ENCODE measurements at regions not wholly inside any gene's neighbourhood (a gene's known extent, or its start where the extent isn't known, plus 50 kb on each side); places are given as distances from the start of the nearest gene placed in this dataset.

DNA sequence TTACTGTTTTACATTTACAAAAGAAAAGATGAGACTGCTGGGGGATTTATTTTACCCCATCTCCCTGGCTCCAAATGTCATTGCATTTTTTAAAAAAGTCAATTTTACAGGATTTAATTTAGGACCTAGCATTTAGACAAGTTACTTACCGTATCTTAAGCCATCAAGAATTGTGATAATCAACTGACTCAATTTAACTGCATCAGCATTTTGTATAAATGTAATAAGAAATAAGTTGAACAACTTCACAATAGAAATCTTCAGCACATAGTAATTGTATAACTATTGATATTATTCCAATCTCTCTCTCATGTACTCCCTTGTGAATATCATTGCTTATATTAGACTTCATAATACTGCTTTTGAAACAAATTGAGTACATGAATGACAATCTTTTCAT, 907.5 kb upstream of the SLC10A2 start:
- no peak for DNase-seq

DNA sequence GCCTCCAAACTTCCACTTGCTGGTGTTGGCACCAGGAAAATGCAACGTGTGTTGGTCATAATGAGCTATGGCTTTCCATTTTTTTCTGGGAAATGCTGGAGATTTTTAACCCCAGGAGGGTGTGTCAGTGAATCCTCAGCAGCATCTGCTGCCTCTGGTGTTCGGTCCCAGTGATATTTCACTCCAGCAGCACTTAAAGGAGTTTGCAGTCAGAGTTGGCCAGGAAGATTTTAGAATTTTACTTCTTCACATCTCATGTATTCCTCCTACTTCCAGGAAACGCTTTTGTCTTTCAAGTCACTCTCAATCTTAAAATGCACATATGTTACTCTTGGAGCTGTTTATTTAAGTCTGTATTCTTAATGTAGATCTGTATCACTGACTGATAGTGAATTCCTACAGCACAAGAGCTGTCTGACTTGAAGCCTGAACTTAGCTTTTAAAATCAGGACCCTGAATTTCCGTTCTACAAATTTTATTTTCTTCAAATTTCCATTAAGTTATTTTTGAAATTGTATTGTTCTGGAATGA, 903.4 kb upstream of the SLC10A2 start:
- DNase-seq, result no peak

DNA sequence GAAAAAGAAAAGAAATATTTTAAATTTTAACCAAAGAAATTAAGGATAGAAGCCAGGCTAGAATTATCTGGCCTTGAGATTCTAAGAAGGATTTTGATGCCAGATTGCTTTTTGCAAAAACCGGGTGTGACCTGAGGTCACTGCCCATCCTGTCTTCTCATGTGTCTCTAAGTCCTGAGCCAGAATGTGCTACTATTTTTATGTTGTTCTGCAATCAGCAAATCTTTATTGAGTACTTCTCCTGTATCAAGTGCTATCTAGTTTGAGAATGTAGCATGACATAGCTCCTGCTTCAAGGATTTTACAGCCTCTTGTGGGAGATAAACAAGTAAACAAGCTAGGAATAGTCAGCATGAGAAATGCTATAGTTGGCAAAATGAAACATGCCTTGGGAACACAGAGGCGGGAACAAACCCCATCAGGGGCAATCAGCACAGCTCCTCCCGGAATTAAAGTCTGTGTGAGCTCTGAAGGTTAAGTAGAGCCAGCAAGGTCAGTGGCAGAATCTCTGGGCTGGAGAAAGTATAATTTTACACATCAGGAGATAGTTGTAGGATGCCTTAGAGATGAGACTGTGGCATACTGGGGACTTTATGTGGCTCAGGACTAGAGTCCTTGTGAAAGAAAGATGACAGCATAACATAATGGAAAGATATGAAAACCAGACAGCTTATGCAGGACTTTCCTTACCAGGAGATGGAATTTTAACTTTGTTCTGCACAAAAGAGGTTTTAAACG, 899.5 kb upstream of the SLC10A2 start:
- no peak for DNase-seq

DNA sequence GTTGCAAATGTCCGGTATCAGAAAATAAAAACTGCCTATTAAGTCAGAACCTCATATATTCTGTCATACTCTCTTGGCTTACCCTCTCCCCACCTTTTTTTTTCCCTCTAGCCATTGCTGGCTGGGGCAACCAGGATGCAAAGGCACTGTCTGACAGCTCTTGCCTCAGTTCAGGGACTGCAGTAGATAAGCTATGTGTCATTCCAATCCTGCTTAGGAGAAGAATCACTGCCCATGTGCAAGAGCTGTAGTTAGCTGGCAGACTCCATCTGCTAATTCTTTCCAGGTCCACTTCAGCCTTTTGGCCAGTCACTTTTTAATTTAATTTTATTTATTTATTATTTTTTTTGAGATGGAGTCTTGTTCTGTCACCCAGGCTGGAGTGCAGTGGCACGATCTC, 895.6 kb upstream of the SLC10A2 start:
- DNase-seq, result no peak

DNA sequence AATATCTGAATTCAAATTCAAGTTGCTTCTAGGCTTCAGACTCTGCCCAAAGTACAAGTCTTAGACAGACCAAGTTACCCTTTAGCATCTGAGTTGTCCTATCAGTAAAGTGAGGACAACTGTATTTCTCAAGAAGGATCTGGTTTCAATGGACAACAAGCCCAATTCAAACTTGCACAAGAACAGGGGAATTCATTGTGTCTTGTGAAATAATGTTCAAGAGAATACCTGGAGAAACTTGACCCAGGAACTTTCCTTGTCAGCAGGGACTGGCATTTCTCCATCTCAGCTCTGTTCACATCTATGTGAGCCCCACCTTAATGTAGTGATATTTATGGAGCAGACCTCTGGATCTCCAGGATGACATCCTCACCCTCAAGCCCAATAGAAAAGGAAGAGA, 894.9 kb upstream of the SLC10A2 start:
- no peak for DNase-seq

DNA sequence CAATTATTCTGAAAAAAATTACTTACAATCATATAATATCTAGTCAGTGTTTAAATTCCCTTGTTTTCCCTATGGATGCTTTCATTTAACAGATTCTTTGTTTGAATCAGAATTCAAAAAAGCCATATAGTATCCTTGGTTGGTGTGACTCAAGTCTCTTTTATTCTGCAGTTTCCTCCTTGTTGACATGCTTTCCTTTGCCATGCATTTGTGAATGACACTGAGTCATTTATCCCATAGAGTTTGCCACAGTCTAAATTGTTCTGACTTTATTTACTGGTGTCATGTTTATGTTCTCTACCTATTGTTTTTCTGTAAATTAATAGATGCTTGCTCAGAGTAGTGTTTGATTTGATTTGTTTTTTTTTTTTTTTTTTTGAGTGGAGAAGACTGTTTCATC, 893.8 kb upstream of the SLC10A2 start:
- DNase-seq, result no peak

DNA sequence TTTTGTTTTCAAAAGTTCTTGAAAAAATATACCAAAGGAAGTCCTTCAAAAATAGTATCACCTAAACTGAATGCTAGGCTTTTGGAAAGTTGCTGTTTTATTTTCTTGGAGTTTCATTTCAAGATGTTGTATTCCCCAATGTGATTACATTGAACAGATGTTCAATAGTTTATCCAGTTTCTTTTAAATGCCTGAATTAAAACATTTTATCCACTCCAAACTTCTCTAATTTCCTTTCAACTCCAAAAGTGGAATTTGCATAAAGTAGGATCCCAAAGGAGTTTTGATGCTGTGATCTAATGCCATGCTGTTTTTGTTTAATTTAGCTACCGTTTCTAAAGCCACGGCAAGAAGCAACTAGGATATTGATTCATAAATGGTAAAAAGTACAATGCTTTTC, 892.5 kb upstream of the SLC10A2 start:
- no peak for DNase-seq

DNA sequence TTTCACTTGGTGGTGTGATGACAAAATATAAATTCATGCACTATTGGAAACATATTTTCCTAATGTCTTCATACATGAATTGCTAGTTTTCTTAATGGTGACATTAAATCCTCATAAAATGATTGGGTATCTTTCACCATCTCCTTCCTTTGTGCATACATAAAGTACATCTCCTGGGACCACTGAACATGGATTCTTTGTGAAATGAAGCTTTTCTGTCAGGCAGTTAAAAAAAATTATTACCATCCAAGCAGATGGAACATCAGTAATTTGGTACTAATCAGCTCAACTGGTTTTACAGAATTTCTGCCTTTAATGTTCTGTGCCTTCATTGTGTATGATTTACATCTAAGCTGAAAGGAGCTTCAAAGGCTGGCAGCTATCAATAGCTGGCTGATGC, 891.7 kb upstream of the SLC10A2 start:
- no peak for DNase-seq

DNA sequence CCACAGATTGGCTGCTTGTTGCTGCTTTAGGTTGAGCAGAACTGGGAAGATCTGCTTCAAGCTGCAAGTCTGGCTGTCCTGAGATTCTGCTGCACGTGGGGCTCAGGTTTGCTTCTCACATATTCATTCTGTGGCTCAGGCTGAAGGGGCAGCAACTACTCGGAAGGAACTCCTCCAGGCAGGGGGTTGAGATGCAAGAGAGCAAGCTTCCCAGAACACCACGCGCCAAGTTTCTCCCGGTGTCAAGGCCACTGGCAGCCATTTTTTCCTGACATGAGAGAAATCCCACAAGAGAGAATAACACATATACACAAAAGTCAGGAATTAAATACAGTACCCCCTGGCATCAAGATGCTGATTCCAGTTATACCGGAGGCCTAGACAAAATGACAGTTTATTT, 887.6 kb upstream of the SLC10A2 start:
- DNase-seq, result no peak

DNA sequence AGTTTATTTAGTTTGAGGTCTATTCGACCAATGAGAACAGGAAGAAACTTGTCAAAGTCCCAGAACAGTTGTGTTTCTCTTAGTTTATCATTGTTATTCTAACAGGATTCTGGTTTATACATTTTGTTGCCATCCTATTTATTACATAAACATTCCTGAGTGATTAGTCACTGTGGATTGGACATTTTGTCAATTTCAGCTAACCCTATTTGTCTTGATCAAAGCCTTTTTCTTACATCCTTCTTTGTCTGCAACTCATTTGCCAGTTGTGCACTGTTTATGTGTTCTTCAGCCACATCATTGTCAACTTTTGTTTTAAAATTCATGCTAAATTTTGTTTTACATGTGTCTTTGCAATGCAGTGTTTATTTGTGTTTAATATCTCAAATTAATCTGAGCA, 886.0 kb upstream of the SLC10A2 start:
- no peak for DNase-seq

DNA sequence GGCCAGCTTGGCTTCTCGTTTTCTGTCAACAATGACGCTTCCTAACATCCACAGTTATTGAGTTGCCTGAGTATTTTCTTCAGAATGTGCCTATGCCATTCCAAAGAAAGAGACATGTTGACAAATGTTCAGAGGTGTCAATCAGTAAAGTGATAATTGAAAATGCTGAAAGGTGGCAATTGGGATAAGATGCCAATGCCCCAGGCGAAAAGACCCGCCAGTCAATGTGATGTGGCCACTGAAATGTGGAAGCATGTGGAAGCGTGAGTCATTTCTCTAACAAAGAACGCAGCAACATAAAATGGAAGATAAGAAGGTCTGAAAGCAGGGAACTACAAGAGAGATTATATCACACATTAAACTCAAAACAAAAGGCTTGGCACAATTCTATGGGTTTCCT, 882.2 kb upstream of the SLC10A2 start:
- DNase-seq, result no peak

DNA sequence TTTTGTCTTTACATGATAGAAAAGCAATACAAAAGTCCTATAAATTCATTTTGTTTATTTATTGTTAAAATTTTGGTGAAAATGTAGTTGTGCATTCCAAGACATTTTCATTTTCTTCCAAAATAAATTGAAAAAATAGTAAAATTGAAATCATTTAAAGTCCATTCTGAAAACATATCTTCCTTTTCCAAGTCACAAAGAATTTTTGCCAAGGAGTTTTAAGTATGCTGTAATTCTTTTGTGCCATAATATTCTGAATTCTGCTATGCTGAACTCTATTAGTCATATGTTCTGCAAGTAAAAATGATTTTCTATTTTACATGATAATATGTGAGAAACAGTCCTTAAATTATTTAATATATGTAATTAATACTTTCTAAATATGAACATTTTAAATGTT, 879.6 kb upstream of the SLC10A2 start:
- no peak for DNase-seq

DNA sequence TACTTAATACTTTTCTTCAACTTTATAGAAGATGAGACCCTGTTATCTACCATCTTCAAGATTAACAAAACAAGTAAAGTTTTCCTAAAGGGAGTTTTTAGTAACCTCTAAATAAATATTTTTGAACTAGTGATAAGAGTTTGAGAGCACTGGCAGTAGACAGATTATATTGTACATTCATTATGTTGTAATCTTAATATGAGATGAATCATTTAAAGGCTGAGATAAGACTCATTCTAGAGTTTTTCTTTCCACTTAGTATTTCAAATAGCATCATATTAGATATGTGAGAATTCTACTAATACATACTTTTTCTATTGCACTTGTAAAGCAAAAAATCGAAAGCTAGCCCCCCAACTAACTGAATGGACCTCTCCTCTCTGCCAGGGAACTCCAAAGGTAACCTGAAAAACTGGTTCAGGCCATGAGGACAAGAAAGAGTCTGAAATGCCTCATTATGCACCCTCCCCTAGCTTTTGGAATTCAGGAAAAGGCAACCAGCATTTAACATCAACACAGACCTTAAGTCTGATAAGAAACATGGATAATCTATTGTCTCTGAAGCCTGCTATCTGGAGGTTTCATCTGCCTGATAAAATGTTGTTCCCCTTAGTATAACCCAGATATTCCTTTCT, 875.4 kb upstream of the SLC10A2 start:
- DNase-seq, result no peak

DNA sequence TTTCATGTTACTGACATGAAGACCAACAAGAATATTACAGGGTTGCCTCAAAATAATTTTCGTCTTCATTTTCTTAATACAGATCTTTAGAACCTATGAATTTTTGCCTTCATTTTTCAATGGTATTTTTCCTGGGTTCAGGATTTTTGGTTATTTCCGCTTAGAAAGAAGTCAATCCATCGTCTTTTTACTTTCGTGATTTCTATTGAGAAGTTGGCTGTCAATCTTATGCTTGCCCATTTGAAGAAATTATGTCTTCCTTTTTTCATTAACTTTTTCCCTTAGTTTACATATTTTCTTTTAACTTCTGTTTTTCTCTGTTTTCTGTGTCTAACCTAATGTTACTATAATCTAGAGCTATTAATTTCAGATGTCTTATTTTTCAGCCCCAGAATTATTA, 868.9 kb upstream of the SLC10A2 start:
- no peak for DNase-seq

DNA sequence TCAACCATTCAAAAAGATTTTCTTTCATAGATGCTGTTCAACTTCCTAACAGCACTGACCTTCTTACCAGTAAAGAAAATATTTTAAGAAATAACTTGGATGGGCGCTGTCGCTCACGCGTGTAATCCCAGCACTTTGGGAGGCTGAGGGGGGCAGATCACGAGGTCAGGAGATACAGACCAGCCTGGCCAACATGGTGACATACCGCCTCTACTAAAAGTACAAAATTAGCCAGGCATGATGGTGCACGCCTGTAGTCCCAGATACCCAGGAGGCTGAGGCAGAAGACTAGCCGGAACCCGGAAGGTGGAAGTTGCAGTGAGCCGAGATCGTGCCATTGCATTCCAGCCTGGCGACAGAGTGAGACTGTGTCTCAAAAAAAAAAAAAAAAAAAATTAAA, 865.7 kb upstream of the SLC10A2 start:
- no peak for DNase-seq

DNA sequence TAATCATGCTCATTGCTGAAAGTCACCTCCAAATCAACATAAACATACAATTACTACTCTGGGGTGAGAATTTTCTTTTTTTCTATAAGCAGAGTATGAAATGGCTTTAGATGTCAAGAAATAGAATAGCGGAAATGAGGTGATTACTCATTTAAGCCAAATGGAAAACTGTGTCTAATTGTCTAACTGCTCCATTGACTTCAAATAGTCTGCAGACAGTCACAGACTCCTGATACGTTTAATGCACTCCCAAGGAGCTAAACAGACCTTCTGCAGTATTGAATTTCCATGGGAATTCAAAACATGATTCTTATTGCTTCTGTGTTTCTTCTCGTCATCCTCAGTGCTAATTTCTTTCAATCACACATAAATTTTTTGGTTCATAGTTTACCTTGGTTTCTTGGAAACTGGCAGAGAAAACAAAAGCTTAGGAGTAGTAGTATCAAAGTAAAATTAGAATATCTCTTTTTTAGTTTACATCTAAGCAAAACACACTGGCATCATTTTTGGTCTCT, 865.2 kb upstream of the SLC10A2 start:
- DNase-seq, result no peak

DNA sequence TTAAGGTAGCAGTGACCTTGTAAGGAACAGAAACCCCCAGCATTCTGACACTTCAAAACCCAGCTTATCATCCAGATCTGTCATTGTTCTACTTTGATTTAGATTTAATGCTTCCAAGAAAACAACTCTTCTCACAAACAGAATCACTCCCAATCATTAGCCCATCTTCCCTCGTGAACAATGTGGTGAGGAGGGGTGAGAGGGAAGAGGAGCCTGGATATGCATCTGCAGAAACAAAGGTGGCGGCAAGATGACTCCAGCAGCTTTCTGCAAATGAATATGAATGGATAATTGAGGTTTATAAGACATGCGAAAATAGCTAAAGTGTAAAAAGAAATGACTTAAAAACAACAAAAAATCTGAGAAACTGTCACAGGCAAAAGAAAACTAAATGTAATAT, 859.9 kb upstream of the SLC10A2 start:
- DNase-seq, result no peak

DNA sequence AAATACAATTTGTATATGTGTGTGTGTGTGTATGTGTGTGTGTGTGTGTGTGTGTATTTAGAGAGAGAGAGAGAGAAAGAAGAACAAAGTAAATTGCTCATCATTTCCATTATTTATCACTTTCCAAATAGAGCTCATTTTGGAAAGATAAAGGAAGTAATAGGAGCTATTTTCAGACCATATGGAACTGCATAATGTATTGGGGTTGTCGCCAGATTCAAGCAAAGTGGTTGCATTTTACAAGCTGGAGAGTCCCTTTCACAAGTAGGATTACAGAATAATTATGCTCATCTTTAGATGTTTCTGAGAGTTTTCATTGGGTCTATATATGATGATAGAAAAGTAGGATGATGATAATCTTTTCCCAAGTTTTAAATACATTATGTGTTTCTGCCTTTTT, 842.7 kb upstream of the SLC10A2 start:
- DNase-seq, result no peak

DNA sequence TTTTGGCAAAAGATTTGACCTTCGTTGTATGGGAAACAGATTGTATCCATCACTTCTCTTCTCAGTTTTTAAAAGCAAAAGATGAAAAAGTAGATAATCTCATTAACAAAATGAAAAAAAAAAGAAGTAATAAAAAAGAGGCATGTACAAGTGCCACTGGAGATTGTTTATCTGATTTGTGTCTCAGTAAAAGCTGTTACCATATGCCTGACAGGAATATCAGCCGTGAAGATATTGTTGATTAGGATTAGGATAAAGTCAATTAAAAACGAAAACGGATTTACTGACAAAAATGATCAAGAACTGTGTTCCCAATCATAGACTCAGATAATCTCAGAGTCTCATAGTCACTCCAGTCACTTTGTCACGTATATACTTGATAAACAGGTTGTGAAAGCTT, 842.1 kb upstream of the SLC10A2 start:
- no peak for DNase-seq

DNA sequence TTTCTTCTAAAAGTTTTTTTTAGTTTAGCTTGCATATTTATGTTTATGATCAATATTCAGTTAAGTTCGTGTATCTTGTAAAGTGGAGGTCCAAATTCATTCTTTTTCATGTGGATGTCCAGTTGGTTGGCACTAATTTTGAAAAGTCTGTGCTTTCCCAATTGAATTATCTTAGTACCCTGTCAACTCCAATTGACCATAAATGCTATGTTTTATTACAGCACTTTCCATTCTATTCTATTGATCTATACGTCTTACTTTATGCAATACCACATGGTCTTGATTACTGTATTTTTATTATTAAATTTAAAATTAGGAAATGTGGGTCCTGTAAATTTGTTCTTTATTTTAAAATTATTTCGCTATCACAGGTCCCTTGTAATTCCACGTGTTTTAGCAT, 837.6 kb upstream of the SLC10A2 start:
- no peak for DNase-seq

DNA sequence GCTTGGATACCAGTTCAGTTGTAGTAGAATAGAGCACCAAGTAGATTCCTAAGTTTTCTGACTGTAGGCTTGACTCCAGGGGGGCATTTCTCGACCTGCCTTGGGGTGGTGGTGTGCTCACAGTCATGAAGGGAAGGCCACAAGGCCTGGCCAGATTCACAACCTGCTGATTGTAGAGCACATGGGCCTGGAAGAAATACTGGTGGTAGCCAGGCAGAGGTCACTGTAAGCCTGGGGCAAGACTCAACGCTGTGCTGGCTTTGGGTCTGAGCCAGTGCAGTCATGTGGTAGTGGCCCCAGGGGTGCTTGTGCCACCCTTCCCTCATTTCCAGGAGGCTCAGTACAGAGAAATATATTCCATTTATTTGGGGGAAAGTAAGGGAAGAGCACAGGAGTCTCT, 832.3 kb upstream of the SLC10A2 start:
- DNase-seq, result no peak

DNA sequence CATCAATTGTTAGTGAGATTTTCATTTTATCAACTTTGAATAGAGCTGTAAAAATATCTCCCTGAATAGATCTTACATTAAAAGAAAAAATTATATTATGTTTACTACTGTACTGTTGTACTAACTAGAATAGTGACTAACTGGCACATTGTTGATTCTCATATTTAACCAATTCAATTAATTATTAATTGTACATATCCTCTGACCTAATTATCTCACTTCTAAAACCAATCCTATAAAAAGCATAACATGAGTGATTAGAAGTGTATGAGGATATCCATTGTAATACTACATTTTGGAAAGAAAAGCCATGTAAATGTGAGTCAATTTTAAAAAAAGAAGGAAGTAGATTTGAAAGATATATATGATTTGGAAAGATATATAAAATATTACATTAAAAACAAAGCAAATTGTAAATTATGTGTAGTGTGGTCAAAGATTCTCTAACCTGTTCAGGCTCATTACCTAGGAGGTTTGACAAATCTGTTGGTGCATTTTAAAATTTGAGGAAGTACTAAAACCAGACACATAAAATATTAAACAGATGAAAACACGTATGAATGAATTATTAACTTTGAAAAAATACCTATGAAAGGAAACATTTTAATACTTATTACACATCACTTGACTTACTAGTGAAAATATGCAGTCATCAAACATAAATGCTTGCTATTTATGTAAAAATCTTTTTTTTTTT, 829.8 kb upstream of the SLC10A2 start:
- DNase-seq, result no peak

DNA sequence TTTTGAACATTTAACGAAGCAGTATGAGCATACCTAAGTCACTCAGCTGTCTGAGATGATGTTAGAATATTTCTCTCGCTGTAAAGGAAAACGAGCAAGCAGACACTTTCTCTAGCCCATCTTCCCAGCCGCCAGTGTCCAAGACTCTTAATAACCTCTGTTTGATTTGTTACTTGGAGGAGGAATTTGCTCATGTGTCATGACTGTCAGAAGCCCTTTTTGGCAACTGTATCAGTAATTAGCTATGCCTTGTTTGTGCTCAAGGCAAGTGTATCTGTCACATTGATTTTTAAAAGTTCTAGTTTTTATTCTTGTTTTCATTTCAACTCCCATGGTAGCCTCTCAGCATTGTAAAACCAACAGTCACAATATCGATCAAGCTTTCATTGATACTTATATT, 828.4 kb upstream of the SLC10A2 start:
- DNase-seq, result no peak

DNA sequence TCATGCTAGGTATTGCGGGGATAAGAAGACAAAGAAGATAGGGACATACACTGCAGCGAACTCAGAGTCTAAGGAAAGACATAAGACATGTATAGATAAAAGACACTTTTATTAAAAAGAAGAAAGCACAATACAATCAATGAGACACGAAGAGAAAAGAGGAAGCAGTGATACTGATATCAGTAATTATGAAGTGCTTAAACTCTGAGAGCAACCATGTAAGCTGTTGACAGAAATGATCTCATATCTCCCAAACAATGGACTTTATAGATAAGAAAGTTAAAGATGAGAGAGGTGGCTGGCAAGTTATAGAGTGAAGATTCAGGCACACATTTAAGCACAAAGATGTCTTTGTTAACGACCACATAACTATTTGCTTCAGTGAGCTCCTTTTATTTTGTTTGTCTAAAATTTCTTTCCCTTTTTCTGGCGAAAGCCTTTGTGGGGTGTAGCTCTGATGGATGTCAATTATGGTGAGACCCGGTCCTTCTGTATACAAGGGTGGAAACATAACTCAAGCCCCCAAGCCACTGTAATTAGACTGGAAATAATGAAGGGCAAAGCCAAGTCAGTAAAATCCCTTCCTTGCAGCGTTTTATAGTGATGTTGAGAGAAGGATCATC, 818.0 kb upstream of the SLC10A2 start:
- DNase-seq, result no peak
